Heart left ventricle (tissue), 13 donors: ENCODE measurements at regions not wholly inside any gene's neighbourhood (a gene's known extent, or its start where the extent isn't known, plus 50 kb on each side); places are given as distances from the start of the nearest gene placed in this dataset.

Experiments used
- CTCF ChIP-seq, 12 donors: fragments of 200-600 bp; sonication (generic) in 4 of 12; IDR thresholded peaks; one replicate each; pipeline versions ENCODE4 v1.5.0 to v1.8.0; 2018 to 2022; ENCODE audit warnings: antibody characterized with exemption in 12 of 12, mild to moderate bottlenecking in 5 of 12
- POLR2A ChIP-seq, 2 donors: fragments of 450-650 bp; IDR thresholded peaks; one replicate each; pipeline ENCODE4 v1.6.1; 2017; ENCODE audit warnings: antibody characterized with exemption in 2 of 2, mild to moderate bottlenecking in 2 of 2, moderate library complexity in 2 of 2
- donor health status: ischemic (EF 13 %, LVEDD 7.1; RV severe dilation, severe dysfunction).
- donor health status: DM: no; HTN: yes; CAD: no.
- donor health status: DM: no; HTN: no; CAD: no.
- donor health status: ischemic (EF 25% LVEDD 6.9; RV normal size, moderate dysfunction).
- donor health status: ischemic (EF 25% LVEDD 5.7; RV mildly dilated, moderate dysfunction).
- donor health status: ischemic (EF 35%, LVEDD 5.7; RV mildly dilated, moderate dysfunction).
- donor health status: nonischemic (EF 11% LVEDD 7.7; RV severe dilation, severe dysfunction).
- donor health status: DM: yes; HTN: yes; CAD: no.
- donor health status: PGD.
- donor health status: ischemic (EF 29% LVEDD 5.4; RV normal size, mild dysfunction).
- donor health status: nonischemic (EF 23%, LVEDD 6.1; RV moderate dilation, normal function).

DNA sequence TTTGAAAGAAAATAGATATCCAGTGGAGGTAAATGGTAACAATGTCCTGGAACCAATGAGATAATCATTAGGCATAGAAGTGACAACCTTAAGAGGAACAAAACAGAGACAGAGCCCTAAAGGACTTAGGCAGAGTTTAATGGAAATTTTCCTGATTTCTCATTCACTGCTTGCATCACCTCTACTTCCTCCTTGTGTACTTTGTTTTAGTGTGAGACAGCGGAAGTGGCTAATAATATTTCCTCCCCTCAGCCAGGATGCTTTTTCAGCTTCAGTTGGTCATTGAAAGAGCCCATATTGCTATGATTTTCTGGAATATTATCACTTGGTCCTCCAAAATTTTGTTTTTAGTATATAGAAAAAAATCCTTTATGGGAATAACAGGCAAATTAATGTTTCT, 153.4 kb upstream of the MPDZ start:
- TF ChIP-seq CTCF (IDR thresholded peaks at IDR 0.05) (no peak), POLR2A (IDR thresholded peaks at IDR 0.05) (no peak)
